SK-N-SH treated with all-trans-retinoic acid at 6 μM for 48 hours (cell line): ENCODE measurements at regions not wholly inside any gene's neighbourhood (a gene's known extent, or its start where the extent isn't known, plus 50 kb on each side); places are given as distances from the start of the nearest gene placed in this dataset.

Source experiments
- BACH2 ChIP-seq: fragments of 250-450 bp; sonication (Bioruptor Pico); IDR thresholded peaks from 2 replicates; pipeline ENCODE4 v1.9.0; 2021; ENCODE audit warnings: mild to moderate bottlenecking, borderline replicate concordance
- CSDC2 ChIP-seq: fragments of 250-450 bp; sonication (Bioruptor Pico); IDR thresholded peaks from 2 replicates; pipeline ENCODE4 v1.5.0; 2020; ENCODE audit warnings: mild to moderate bottlenecking, moderate library complexity
- GLIS3 ChIP-seq: fragments of 250-450 bp; sonication (Bioruptor Pico); IDR thresholded peaks from 2 replicates; pipeline ENCODE4 v1.5.0; 2020; ENCODE audit warnings: mild to moderate bottlenecking, moderate library complexity
- ISL1 ChIP-seq: fragments of 250-450 bp; sonication (Bioruptor Pico); IDR thresholded peaks from 2 replicates; pipeline ENCODE4 v2.1.2; 2022; ENCODE audit warnings: mild to moderate bottlenecking, moderate library complexity
- PATZ1 ChIP-seq: fragments of 250-450 bp; sonication (Bioruptor Pico); IDR thresholded peaks from 2 replicates; pipeline ENCODE4 v1.8.0; 2020; ENCODE audit warnings: mild to moderate bottlenecking, moderate library complexity, borderline replicate concordance
- TCF4 ChIP-seq: fragments of 250-450 bp; sonication (Bioruptor Pico); IDR thresholded peaks from 2 replicates; pipeline ENCODE4 v1.8.0; 2021; ENCODE audit warnings: mild to moderate bottlenecking, moderate library complexity, borderline replicate concordance
- ZNF565 ChIP-seq: fragments of 450-650 bp; formaldehyde crosslinking; conservative IDR thresholded peaks from 2 replicates; pipeline ENCODE4 v1.5.0; 2020; ENCODE audit warnings: low read depth, mild to moderate bottlenecking, moderate library complexity

GRCh38 chr2:41720331-41721251, 327.2 kb upstream of the PKDCC start:
- TF ChIP-seq ISL1 = no peak
- TF ChIP-seq CSDC2 (CRISPR knock-in tag) = no peak
- TF ChIP-seq TCF4 (CRISPR knock-in tag) = no peak
- no peak for TF ChIP-seq PATZ1 (CRISPR knock-in tag)
- TF ChIP-seq BACH2 (CRISPR knock-in tag) = no peak
- TF ChIP-seq GLIS3 = no peak
- TF ChIP-seq ZNF565 (CRISPR knock-in tag) = no peak
